ENCODE measurements at regions not wholly inside any gene's neighbourhood (a gene's known extent, or its start where the extent isn't known, plus 50 kb on each side); places are given as distances from the start of the nearest gene placed in this dataset.

DNA sequence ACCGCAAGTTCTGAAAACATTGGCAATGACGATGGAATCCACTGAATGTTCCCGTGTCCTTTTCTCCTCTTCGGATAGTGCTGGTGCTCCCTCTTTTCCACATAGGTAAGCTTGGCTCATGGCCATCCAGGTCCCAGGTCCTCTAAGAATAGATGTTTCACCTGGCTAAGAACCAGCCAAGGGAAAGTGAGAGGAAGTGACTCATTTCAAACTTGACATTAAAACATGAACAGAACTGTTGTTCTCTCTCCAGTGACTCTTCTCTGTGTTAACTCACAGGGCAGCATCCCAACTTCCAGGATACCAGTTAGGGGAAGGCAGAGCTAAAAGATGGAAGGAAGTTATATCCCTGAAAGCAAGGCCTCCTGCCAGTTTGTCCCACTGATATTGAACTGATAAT, 493.8 kb upstream of the CHRM3 start:
- TF ChIP-seq, protein P1, sequence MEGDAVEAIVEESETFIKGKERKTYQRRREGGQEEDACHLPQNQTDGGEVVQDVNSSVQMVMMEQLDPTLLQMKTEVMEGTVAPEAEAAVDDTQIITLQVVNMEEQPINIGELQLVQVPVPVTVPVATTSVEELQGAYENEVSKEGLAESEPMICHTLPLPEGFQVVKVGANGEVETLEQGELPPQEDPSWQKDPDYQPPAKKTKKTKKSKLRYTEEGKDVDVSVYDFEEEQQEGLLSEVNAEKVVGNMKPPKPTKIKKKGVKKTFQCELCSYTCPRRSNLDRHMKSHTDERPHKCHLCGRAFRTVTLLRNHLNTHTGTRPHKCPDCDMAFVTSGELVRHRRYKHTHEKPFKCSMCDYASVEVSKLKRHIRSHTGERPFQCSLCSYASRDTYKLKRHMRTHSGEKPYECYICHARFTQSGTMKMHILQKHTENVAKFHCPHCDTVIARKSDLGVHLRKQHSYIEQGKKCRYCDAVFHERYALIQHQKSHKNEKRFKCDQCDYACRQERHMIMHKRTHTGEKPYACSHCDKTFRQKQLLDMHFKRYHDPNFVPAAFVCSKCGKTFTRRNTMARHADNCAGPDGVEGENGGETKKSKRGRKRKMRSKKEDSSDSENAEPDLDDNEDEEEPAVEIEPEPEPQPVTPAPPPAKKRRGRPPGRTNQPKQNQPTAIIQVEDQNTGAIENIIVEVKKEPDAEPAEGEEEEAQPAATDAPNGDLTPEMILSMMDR (IDR thresholded peaks at IDR 0.05) = no peak
- TF ChIP-seq EP300 (IDR thresholded peaks at IDR 0.05) (no peak), POLR2A (IDR thresholded peaks at IDR 0.05; ENCODE audit: low read length) (no peak), HOXB13 (CRISPR knock-in tag; IDR thresholded peaks at IDR 0.05; ENCODE audit: low read depth) (no peak), BHLHE40 (IDR thresholded peaks at IDR 0.05; ENCODE audit: low read depth, low read length) (no peak), JUN (IDR thresholded peaks at IDR 0.05) (no peak), CEBPB (IDR thresholded peaks at IDR 0.05) (no peak), TFCP2L1 (CRISPR knock-in tag; IDR thresholded peaks at IDR 0.05) (no peak)
- TF ChIP-seq, protein P2, sequence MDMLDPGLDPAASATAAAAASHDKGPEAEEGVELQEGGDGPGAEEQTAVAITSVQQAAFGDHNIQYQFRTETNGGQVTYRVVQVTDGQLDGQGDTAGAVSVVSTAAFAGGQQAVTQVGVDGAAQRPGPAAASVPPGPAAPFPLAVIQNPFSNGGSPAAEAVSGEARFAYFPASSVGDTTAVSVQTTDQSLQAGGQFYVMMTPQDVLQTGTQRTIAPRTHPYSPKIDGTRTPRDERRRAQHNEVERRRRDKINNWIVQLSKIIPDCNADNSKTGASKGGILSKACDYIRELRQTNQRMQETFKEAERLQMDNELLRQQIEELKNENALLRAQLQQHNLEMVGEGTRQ (IDR thresholded peaks at IDR 0.05) = no peak
- TF ChIP-seq, protein P3, sequence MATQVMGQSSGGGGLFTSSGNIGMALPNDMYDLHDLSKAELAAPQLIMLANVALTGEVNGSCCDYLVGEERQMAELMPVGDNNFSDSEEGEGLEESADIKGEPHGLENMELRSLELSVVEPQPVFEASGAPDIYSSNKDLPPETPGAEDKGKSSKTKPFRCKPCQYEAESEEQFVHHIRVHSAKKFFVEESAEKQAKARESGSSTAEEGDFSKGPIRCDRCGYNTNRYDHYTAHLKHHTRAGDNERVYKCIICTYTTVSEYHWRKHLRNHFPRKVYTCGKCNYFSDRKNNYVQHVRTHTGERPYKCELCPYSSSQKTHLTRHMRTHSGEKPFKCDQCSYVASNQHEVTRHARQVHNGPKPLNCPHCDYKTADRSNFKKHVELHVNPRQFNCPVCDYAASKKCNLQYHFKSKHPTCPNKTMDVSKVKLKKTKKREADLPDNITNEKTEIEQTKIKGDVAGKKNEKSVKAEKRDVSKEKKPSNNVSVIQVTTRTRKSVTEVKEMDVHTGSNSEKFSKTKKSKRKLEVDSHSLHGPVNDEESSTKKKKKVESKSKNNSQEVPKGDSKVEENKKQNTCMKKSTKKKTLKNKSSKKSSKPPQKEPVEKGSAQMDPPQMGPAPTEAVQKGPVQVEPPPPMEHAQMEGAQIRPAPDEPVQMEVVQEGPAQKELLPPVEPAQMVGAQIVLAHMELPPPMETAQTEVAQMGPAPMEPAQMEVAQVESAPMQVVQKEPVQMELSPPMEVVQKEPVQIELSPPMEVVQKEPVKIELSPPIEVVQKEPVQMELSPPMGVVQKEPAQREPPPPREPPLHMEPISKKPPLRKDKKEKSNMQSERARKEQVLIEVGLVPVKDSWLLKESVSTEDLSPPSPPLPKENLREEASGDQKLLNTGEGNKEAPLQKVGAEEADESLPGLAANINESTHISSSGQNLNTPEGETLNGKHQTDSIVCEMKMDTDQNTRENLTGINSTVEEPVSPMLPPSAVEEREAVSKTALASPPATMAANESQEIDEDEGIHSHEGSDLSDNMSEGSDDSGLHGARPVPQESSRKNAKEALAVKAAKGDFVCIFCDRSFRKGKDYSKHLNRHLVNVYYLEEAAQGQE (IDR thresholded peaks at IDR 0.05) = no peak
